Panc1 (cell line): ENCODE measurements at regions not wholly inside any gene's neighbourhood (a gene's known extent, or its start where the extent isn't known, plus 50 kb on each side); places are given as distances from the start of the nearest gene placed in this dataset.

ENCODE experiments used
- CTCF ChIP-seq: fragments of 450-650 bp; IDR thresholded peaks from 2 replicates; pipeline ENCODE4 v1.5.1; 2017; ENCODE audit warnings: mild to moderate bottlenecking
- SIN3A ChIP-seq: IDR thresholded peaks from 2 replicates; pipeline ENCODE4 v1.6.1; 2012; ENCODE audit warnings: low read depth, mild to moderate bottlenecking, low read length, moderate library complexity, borderline replicate concordance; ENCODE audit not compliant: insufficient read depth

GRCh38 chr17:77363821-77364361 is 223.1 kb downstream of the SEC14L1 start:
- TF ChIP-seq CTCF (no peak), SIN3A (no peak)
